ENCODE measurements at regions not wholly inside any gene's neighbourhood (a gene's known extent, or its start where the extent isn't known, plus 50 kb on each side); places are given as distances from the start of the nearest gene placed in this dataset.

- no peaks in the 10 kb centered on the region for H3K36me3 ChIP-seq (ENCODE audit: control insufficient read depth in 4 of 4, insufficient read depth in 3 of 4, low read depth in 1 of 4, low read length in 3 of 4)
- no peak overlapping the region for H3K27ac ChIP-seq (ENCODE audit: low read depth in 1 of 2, low read length in 2 of 2)
- H3K9ac ChIP-seq (ENCODE audit: low read depth in 1 of 2, low read length in 2 of 2), result no peak overlapping the region
- no peak for TF ChIP-seq FOXA1 (IDR thresholded peaks at IDR 0.05)
- TF ChIP-seq TAF1 (conservative IDR thresholded peaks at IDR 0.05), result no peak
- no peak for TF ChIP-seq GABPA (IDR thresholded peaks at IDR 0.05 in 1 of 2, conservative IDR thresholded peaks at IDR 0.05 in 1 of 2)
- TF ChIP-seq CTCF (IDR thresholded peaks at IDR 0.05; ENCODE audit: low read depth, low read length, missing input control), result no peak
- TF ChIP-seq, protein P1, sequence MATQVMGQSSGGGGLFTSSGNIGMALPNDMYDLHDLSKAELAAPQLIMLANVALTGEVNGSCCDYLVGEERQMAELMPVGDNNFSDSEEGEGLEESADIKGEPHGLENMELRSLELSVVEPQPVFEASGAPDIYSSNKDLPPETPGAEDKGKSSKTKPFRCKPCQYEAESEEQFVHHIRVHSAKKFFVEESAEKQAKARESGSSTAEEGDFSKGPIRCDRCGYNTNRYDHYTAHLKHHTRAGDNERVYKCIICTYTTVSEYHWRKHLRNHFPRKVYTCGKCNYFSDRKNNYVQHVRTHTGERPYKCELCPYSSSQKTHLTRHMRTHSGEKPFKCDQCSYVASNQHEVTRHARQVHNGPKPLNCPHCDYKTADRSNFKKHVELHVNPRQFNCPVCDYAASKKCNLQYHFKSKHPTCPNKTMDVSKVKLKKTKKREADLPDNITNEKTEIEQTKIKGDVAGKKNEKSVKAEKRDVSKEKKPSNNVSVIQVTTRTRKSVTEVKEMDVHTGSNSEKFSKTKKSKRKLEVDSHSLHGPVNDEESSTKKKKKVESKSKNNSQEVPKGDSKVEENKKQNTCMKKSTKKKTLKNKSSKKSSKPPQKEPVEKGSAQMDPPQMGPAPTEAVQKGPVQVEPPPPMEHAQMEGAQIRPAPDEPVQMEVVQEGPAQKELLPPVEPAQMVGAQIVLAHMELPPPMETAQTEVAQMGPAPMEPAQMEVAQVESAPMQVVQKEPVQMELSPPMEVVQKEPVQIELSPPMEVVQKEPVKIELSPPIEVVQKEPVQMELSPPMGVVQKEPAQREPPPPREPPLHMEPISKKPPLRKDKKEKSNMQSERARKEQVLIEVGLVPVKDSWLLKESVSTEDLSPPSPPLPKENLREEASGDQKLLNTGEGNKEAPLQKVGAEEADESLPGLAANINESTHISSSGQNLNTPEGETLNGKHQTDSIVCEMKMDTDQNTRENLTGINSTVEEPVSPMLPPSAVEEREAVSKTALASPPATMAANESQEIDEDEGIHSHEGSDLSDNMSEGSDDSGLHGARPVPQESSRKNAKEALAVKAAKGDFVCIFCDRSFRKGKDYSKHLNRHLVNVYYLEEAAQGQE (IDR thresholded peaks at IDR 0.05), result no peak
- TF ChIP-seq, protein P2, sequence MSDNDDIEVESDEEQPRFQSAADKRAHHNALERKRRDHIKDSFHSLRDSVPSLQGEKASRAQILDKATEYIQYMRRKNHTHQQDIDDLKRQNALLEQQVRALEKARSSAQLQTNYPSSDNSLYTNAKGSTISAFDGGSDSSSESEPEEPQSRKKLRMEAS (IDR thresholded peaks at IDR 0.05), result no peak
- TF ChIP-seq JUND (IDR thresholded peaks at IDR 0.05), result no peak
- TF ChIP-seq HNF4A (conservative IDR thresholded peaks at IDR 0.05), result no peak
- TF ChIP-seq NR2F2 (IDR thresholded peaks at IDR 0.05), result no peak
- no peak for TF ChIP-seq ATF3 (IDR thresholded peaks at IDR 0.05)
- no peak for TF ChIP-seq HNF4G (IDR thresholded peaks at IDR 0.05)
- TF ChIP-seq EGR1 (IDR thresholded peaks at IDR 0.05; ENCODE audit: low read depth in 2 of 2), result no peak
- no peaks in the 10 kb centered on the region for H3K9me3 ChIP-seq (ENCODE audit: control insufficient read depth in 4 of 4, low read length in 3 of 4)
- H3K4me1 ChIP-seq (ENCODE audit: control insufficient read depth in 4 of 4, insufficient read depth in 4 of 4, low read length in 3 of 4), result no peaks in the 10 kb centered on the region
- H3K4me3 ChIP-seq (ENCODE audit: low read depth in 1 of 3, low read length in 3 of 3), result no peak overlapping the region
- no peak for DNase-seq (ENCODE audit: low spot score)
- H3K27me3 ChIP-seq (ENCODE audit: control insufficient read depth in 4 of 4, insufficient read depth in 4 of 4, low read length in 3 of 4), result no peaks in the 10 kb centered on the region
- WGBS, result 87% methylated on average over 5 of the region's 5 CpGs
Observed at GRCh38 chr6:82038631-82039030, 208.9 kb downstream of the IBTK start.

GRCh38 chr6:82035526-82035925 lies 212.0 kb downstream of the IBTK start:
- 91% methylated on average over 2 of the region's 2 CpGs for WGBS
- no peaks in the 10 kb centered on the region for H3K27me3 ChIP-seq (ENCODE audit: control insufficient read depth in 4 of 4, insufficient read depth in 4 of 4, low read length in 3 of 4)
- H3K4me3 ChIP-seq (ENCODE audit: low read depth in 1 of 3, low read length in 3 of 3), result no peak overlapping the region
- H3K27ac ChIP-seq (ENCODE audit: low read depth in 1 of 2, low read length in 2 of 2), result no peak overlapping the region
- no peak for TF ChIP-seq CTCF (IDR thresholded peaks at IDR 0.05; ENCODE audit: low read depth, low read length, missing input control)
- TF ChIP-seq FOXA1 (IDR thresholded peaks at IDR 0.05), result no peak
- TF ChIP-seq HNF4G (IDR thresholded peaks at IDR 0.05), result no peak
- TF ChIP-seq YY1 (IDR thresholded peaks at IDR 0.05), result no peak
- TF ChIP-seq TAF1 (conservative IDR thresholded peaks at IDR 0.05), result no peak
- TF ChIP-seq RXRA (IDR thresholded peaks at IDR 0.05), result no peak
- no peak for TF ChIP-seq SP1 (IDR thresholded peaks at IDR 0.05)
- TF ChIP-seq EGR1 (IDR thresholded peaks at IDR 0.05; ENCODE audit: low read depth in 2 of 2), result no peak
- no peak for TF ChIP-seq FOXA2 (IDR thresholded peaks at IDR 0.05)
- TF ChIP-seq GABPA (IDR thresholded peaks at IDR 0.05 in 1 of 2, conservative IDR thresholded peaks at IDR 0.05 in 1 of 2), result no peak
- H3K4me1 ChIP-seq (ENCODE audit: control insufficient read depth in 4 of 4, insufficient read depth in 4 of 4, low read length in 3 of 4), result no peaks in the 10 kb centered on the region
- DNase-seq (ENCODE audit: low spot score), result no peak
- no peaks in the 10 kb centered on the region for H3K9me3 ChIP-seq (ENCODE audit: control insufficient read depth in 4 of 4, low read length in 3 of 4)
- no peak overlapping the region for H3K9ac ChIP-seq (ENCODE audit: low read depth in 1 of 2, low read length in 2 of 2)
- H3K36me3 ChIP-seq (ENCODE audit: control insufficient read depth in 4 of 4, insufficient read depth in 3 of 4, low read depth in 1 of 4, low read length in 3 of 4), result no peaks in the 10 kb centered on the region

All from liver (tissue), 8 donors.